CD4-positive, alpha-beta T cell treated with Interferon alpha-2 for 1 hour (primary cell): ENCODE measurements at regions not wholly inside any gene's neighbourhood (a gene's known extent, or its start where the extent isn't known, plus 50 kb on each side); places are given as distances from the start of the nearest gene placed in this dataset.

Source experiments
- DNase-seq, 2 donors: peaks; one replicate each; pipeline ENCODE4 v3.0.0-alpha.2; 2020 to 2022

- no peak for DNase-seq
Measured at GRCh38 chr21:33157303-33157702, 72.4 kb upstream of the IFNAR2 start.

- no peak for DNase-seq
Measured at GRCh38 chr21:33158654-33159053, 71.1 kb upstream of the IFNAR2 start.

GRCh38 chr21:33162436-33162951 is 67.2 kb upstream of the IFNAR2 start:
- no peak for DNase-seq

DNA sequence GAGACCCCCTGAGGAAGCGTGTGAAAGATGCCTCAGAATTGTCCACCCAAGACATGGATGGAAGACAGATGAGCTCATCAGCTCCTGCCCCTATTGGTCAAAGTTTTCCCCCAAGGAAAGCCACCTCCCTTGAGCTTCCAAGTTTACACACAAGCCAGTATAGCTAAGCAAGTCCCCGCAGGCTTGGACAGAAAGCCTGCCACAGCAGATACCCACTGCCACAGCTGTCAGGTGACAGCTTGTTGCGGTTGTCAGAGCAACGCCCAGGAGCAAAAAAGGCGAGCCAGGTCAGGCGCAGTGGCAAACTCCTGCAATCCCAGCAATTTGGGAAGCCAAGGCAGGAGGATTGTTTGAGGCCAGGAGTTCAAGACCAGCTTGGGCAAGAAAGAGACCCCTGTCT is 60.9 kb upstream of the IFNAR2 start:
- no peak for DNase-seq

- DNase-seq = no peak
Measured at GRCh38 chr21:33169359-33169758, 60.4 kb upstream of the IFNAR2 start.

DNA sequence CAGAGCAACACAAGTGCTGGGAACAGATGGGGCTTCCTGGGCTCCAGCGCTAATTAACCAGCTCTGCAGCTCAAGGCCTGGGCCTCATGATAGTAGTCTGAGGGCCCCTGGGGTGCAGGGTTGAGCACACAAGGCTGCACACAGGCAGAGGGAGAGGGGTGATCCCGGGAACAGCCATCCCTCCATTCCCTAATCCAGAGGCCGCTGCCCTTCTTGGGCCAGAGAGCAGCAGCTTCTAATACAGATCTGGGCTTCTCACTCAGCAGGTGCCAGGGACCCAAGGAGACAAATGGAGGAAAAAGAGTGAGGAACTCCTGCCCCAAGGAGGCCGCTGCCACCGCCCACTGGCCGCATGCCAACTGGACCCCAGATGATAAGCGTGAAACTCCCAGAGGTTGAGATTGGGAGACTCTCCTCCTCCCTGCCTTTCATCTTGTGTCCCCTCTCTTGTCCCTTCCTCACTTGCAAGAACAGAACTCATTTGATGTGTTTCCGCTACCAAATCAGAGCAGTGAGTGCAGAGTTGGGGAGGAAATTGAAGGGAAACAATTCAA is 58.0 kb upstream of the IFNAR2 start:
- no peak for DNase-seq

- no peak for DNase-seq
Measured at GRCh38 chr21:33174756-33175155, 55.0 kb upstream of the IFNAR2 start.
